NCI-H1092 (cell line): ENCODE measurements at regions not wholly inside any gene's neighbourhood (a gene's known extent, or its start where the extent isn't known, plus 50 kb on each side); places are given as distances from the start of the nearest gene placed in this dataset.

Experiments
- DNase-seq: peaks from one replicate; lab custom pipeline; 2025; lab: John Stamatoyannopoulos, UW

GRCh38 chr18:64253222-64253621 is 104.3 kb upstream of the LINC00305 start:
- DNase-seq = no peak

- DNase-seq = no peak
These were observed 99.9 kb upstream of the LINC00305 start for GRCh38 chr18:64248836-64249235.

- DNase-seq = no peak
These were observed 96.4 kb upstream of the LINC00305 start for GRCh38 chr18:64245126-64245861.

GRCh38 chr18:64244571-64244970 is 95.7 kb upstream of the LINC00305 start:
- peak; percentile 18 for DNase-seq

GRCh38 chr18:64240316-64240715 is 91.4 kb upstream of the LINC00305 start:
- DNase-seq = no peak

GRCh38 chr18:64238076-64238475 is 89.2 kb upstream of the LINC00305 start:
- no peak for DNase-seq

- no peak for DNase-seq
These were observed 85.4 kb upstream of the LINC00305 start for GRCh38 chr18:64234321-64234720.

- DNase-seq = no peak
These were observed 85.0 kb upstream of the LINC00305 start for GRCh38 chr18:64233851-64234250.

GRCh38 chr18:64220941-64221340 is 72.1 kb upstream of the LINC00305 start:
- no peak for DNase-seq

- no peak for DNase-seq
These were observed 70.6 kb upstream of the LINC00305 start for GRCh38 chr18:64219517-64219916.

GRCh38 chr18:64210401-64210949 is 61.6 kb upstream of the LINC00305 start:
- DNase-seq = no peak

GRCh38 chr18:64208516-64208915 is 59.6 kb upstream of the LINC00305 start:
- DNase-seq = no peak

- DNase-seq = no peak
These were observed 58.9 kb upstream of the LINC00305 start for GRCh38 chr18:64207820-64208219.

- no peak for DNase-seq
These were observed 54.4 kb upstream of the LINC00305 start for GRCh38 chr18:64203295-64203694.

GRCh38 chr18:64202863-64203262 is 54.0 kb upstream of the LINC00305 start:
- DNase-seq = no peak

GRCh38 chr18:64202210-64202836 is 53.4 kb upstream of the LINC00305 start:
- DNase-seq = no peak

- no peak for DNase-seq
These were observed 52.9 kb upstream of the LINC00305 start for GRCh38 chr18:64201781-64202180.

GRCh38 chr18:64199581-64199980 is 50.7 kb upstream of the LINC00305 start:
- DNase-seq = no peak
